Right cardiac atrium (tissue), 5 donors: ENCODE measurements at regions not wholly inside any gene's neighbourhood (a gene's known extent, or its start where the extent isn't known, plus 50 kb on each side); places are given as distances from the start of the nearest gene placed in this dataset.

Source experiments
- ATAC-seq, 2 donors: fragments of 200-7000 bp; cut with Tn5 transposase; one replicate each; pipeline versions ENCODE4 v1.8.0 to v1.9.1; 2020; ENCODE audit warnings: moderate library complexity in 2 of 2, mild to moderate bottlenecking in 1 of 2
- DNase-seq, 3 donors: peaks; one replicate each; pipeline ENCODE4 v3.0.0-alpha.2; 2020
- H3K27ac ChIP-seq: one replicate; pipeline ENCODE4 v1.5.1; 2013; ENCODE audit warnings: mild to moderate bottlenecking, low read length, control low read depth, moderate library complexity
- H3K27me3 ChIP-seq: one replicate; pipeline ENCODE4 v1.6.1; 2013; ENCODE audit not compliant: control insufficient read depth, insufficient read depth
- H3K4me1 ChIP-seq: one replicate; pipeline ENCODE4 v1.6.1; 2013; ENCODE audit warnings: low read length; ENCODE audit not compliant: control insufficient read depth, insufficient read depth
- H3K4me3 ChIP-seq: one replicate; pipeline ENCODE4 v1.5.1; 2013; ENCODE audit warnings: low read length, control low read depth
- H3K9me3 ChIP-seq: one replicate; pipeline ENCODE4 v1.6.1; 2013; ENCODE audit warnings: low read length; ENCODE audit not compliant: control insufficient read depth
- WGBS: extraction: QIAGEN DNeasy Blood & Tissue Kit; methylation state at CpG from one replicate; pipeline ENCODE4 v1.1.7; 2013; 5-methylcytosine and 5-hydroxymethylcytosine counted together
- intact Hi-C, 4 donors: fragments of 100-400 bp; cut with DNase I; formaldehyde crosslinking; loops; one replicate each; pipeline versions ENCODE4 v1.11.0 to v1.14.0; 2022 to 2023
- donor health status: healthy with polysubstance abuse.
- donor health status: DM: no; HTN: yes; CAD: no.
- donor health status: DM: no; HTN: no; CAD: no.
- donor health status: DM: no; HTN: yes; CAD: no; lungs with severe emphysema.
- donor health status: DM: yes; HTN: yes; CAD: no.

DNA sequence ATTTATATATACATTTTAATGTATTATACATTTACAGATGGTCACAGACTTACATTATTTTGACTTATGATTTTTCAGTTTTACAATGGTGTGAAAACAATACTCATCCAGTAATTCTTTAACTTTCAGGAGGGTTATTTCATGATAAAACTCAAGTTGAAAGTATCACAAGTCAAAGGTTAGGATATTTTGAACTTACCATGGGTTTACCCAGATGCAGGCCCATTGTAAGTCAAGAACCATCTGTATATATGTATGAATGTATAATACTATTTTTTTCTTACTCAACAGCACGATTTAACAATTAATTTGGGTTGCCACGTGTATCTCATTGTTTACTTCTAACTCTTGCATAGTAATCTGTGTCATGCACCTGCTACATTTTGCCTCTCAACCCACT, 1002.0 kb downstream of the OTOL1 start:
- ATAC-seq, result no peak
- intact Hi-C loops, result no loop called here
- H3K4me3 ChIP-seq, result no peak overlapping the region
- H3K4me1 ChIP-seq, result no peaks in the 10 kb centered on the region
- WGBS, result 53% methylated on average over 2 of the region's 2 CpGs
- no peak for DNase-seq
- no peaks in the 10 kb centered on the region for H3K9me3 ChIP-seq
- no peaks in the 10 kb centered on the region for H3K27me3 ChIP-seq
- H3K27ac ChIP-seq, result no peak overlapping the region

- no peaks in the 10 kb centered on the region for H3K27me3 ChIP-seq
- intact Hi-C loops, result no loop called here
- 85% methylated on average over 1 of the region's 1 CpG for WGBS
- no peaks in the 10 kb centered on the region for H3K9me3 ChIP-seq
- no peak for ATAC-seq
- H3K4me1 ChIP-seq, result no peaks in the 10 kb centered on the region
- H3K27ac ChIP-seq, result no peak overlapping the region
- H3K4me3 ChIP-seq, result no peak overlapping the region
- no peak for DNase-seq
These were observed 1010.8 kb downstream of the OTOL1 start for GRCh38 chr3:162507397-162507796.

GRCh38 chr3:162512488-162512887, 1015.9 kb downstream of the OTOL1 start:
- H3K27me3 ChIP-seq, result no peaks in the 10 kb centered on the region
- H3K27ac ChIP-seq, result no peak overlapping the region
- H3K4me1 ChIP-seq, result no peaks in the 10 kb centered on the region
- DNase-seq, result no peak
- intact Hi-C loops, result no loop called here
- no peak for ATAC-seq
- no peak overlapping the region for H3K4me3 ChIP-seq
- WGBS, result 48% methylated on average over 2 of the region's 2 CpGs
- H3K9me3 ChIP-seq, result no peaks in the 10 kb centered on the region

GRCh38 chr3:162517110-162517509, 1020.5 kb downstream of the OTOL1 start:
- no peak for ATAC-seq
- no peaks in the 10 kb centered on the region for H3K9me3 ChIP-seq
- no peak for DNase-seq
- H3K27ac ChIP-seq, result no peak overlapping the region
- intact Hi-C loops, result no loop called here
- no peaks in the 10 kb centered on the region for H3K27me3 ChIP-seq
- no peak overlapping the region for H3K4me3 ChIP-seq
- H3K4me1 ChIP-seq, result no peaks in the 10 kb centered on the region

DNA sequence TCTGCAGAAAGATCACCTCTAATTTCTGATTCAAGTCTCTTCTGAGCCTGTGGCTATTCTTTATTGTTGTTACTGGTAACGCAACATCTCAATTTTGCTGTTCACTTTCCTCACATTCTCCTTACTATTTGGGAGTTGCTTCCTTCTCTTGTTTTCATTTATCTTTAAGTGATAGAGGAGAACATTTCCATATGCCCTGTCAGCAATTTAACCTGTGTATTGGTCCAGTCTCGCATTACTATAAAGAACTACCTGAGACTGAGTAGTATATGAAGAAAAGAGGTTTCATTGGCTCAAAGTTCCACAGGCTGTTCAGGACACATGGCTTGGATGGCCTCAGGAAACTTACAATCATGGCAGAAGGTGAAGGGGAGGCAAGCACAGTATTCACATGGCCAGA, 1025.1 kb downstream of the OTOL1 start:
- no peak overlapping the region for H3K4me3 ChIP-seq
- intact Hi-C loops, result no loop called here
- ATAC-seq, result no peak
- no peaks in the 10 kb centered on the region for H3K27me3 ChIP-seq
- 89% methylated on average over 2 of the region's 2 CpGs for WGBS
- no peak overlapping the region for H3K27ac ChIP-seq
- no peak for DNase-seq
- H3K4me1 ChIP-seq, result no peaks in the 10 kb centered on the region
- no peaks in the 10 kb centered on the region for H3K9me3 ChIP-seq

GRCh38 chr3:162525066-162525742, 1028.6 kb downstream of the OTOL1 start:
- H3K27me3 ChIP-seq, result no peaks in the 10 kb centered on the region
- H3K9me3 ChIP-seq, result no peaks in the 10 kb centered on the region
- H3K4me3 ChIP-seq, result no peak overlapping the region
- WGBS, result 47% methylated on average over 2 of the region's 2 CpGs
- ATAC-seq (no peak), DNase-seq (no peak)
- H3K27ac ChIP-seq, result no peak overlapping the region
- H3K4me1 ChIP-seq, result no peaks in the 10 kb centered on the region
- intact Hi-C loops, result no loop called here

GRCh38 chr3:162525771-162526170, 1029.2 kb downstream of the OTOL1 start:
- ATAC-seq, result no peak
- no peak overlapping the region for H3K4me3 ChIP-seq

GRCh38 chr3:162534431-162534830, 1037.8 kb downstream of the OTOL1 start:
- intact Hi-C loops, result no loop called here
- no peak for ATAC-seq
- Histone ChIP-seq H3K4me1 (no peaks in the 10 kb centered on the region), H3K9me3 (no peaks in the 10 kb centered on the region), H3K27me3 (no peaks in the 10 kb centered on the region), H3K27ac (no peak overlapping the region), H3K4me3 (no peak overlapping the region)
- 40% methylated on average over 2 of the region's 2 CpGs for WGBS
- DNase-seq, result no peak

More at GRCh38 chr3:162525771-162526170, 1029.2 kb downstream of the OTOL1 start:
- no peak overlapping the region for H3K27ac ChIP-seq
- no peaks in the 10 kb centered on the region for H3K4me1 ChIP-seq
- no peak for DNase-seq
- H3K9me3 ChIP-seq, result no peaks in the 10 kb centered on the region
- intact Hi-C loops, result no loop called here
- no peaks in the 10 kb centered on the region for H3K27me3 ChIP-seq
- 64% methylated on average over 4 of the region's 4 CpGs for WGBS

- H3K27me3 ChIP-seq, result no peaks in the 10 kb centered on the region
- no peaks in the 10 kb centered on the region for H3K9me3 ChIP-seq
- no peak for DNase-seq
- intact Hi-C loops, result no loop called here
- no peak for ATAC-seq
- no peak overlapping the region for H3K4me3 ChIP-seq
- WGBS, result 66% methylated on average over 2 of the region's 2 CpGs
- no peaks in the 10 kb centered on the region for H3K4me1 ChIP-seq
- H3K27ac ChIP-seq, result no peak overlapping the region
These were observed 1041.9 kb downstream of the OTOL1 start for GRCh38 chr3:162538491-162538890.

- Histone ChIP-seq H3K4me1 (no peaks in the 10 kb centered on the region), H3K9me3 (no peaks in the 10 kb centered on the region), H3K4me3 (no peak overlapping the region), H3K27me3 (no peaks in the 10 kb centered on the region), H3K27ac (no peak overlapping the region)
- intact Hi-C loops, result no loop called here
- 68% methylated on average over 3 of the region's 3 CpGs for whole genome bisulfite sequencing
- ATAC-seq, result no peak
- DNase-seq, result no peak
These were observed 1042.3 kb downstream of the OTOL1 start for GRCh38 chr3:162538906-162539305.

- no peaks in the 10 kb centered on the region for H3K27me3 ChIP-seq
- H3K4me3 ChIP-seq, result no peak overlapping the region
- no peak overlapping the region for H3K27ac ChIP-seq
- H3K4me1 ChIP-seq, result no peaks in the 10 kb centered on the region
- no peaks in the 10 kb centered on the region for H3K9me3 ChIP-seq
- DNase-seq (no peak), ATAC-seq (no peak)
- intact Hi-C loops, result no loop called here
These were observed 1043.8 kb downstream of the OTOL1 start for GRCh38 chr3:162540421-162540820.

DNA sequence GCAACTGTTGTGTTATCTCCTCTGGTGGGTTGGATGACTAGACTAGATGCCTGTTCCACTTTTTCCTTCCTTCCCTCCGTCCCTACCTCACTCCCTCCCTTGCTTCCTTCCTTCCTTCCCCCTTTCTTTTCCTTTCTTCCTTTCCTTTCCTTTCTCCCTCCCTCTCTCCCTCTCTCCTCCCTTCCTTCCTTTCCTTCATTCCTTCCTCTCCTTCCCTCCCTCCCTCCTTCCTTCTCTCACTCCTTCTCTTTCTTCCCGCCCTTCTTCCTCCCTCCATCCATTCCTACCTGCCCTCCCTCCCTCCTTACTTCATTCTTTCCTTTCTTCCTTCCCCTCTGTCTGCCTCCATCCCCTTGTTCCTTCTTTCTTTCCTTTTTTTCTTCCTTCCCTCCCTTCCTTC, 1045.3 kb downstream of the OTOL1 start:
- Histone ChIP-seq H3K9me3 (no peaks in the 10 kb centered on the region), H3K4me1 (no peaks in the 10 kb centered on the region), H3K27me3 (no peaks in the 10 kb centered on the region), H3K27ac (no peak overlapping the region), H3K4me3 (no peak overlapping the region)
- WGBS, result 80% methylated on average over 2 of the region's 2 CpGs
- no peak for DNase-seq
- intact Hi-C loops, result no loop called here
- ATAC-seq, result no peak
